WTC11 (cell line): ENCODE measurements at regions not wholly inside any gene's neighbourhood (a gene's known extent, or its start where the extent isn't known, plus 50 kb on each side); places are given as distances from the start of the nearest gene placed in this dataset.
"Not testable (repeated sequence)": the region's sequence is repeated elsewhere in the genome, so short reads cannot be mapped to it uniquely, and the experiment has no call there.

Experiments used
- ATAC-seq: fragments of 200-7000 bp; cut with Tn5 transposase; 2 replicates; pipeline ENCODE4 v1.10.0; 2021; ENCODE audit warnings: mild to moderate bottlenecking, moderate library complexity
- CTCF ChIA-PET: fragments of 300-600 bp; sonication (Branson Sonifier 250); formaldehyde crosslinking; loops from one replicate; lab custom pipeline; 2021; ENCODE audit warnings: antibody characterized with exemption; lab: Charles Lee
- POLR2A ChIA-PET: fragments of 350-600 bp; sonication (Branson Sonifier 250); formaldehyde crosslinking; loops from one replicate; lab custom pipeline; 2021; ENCODE audit warnings: antibody characterized with exemption; lab: Charles Lee
- DNase-seq: peaks from one replicate; pipeline ENCODE4 v3.0.0; 2021; ENCODE audit warnings: low spot score
- H3K27ac Mint-ChIP-seq: 2 replicates; pipeline ENCODE4 v1.8.0; 2021; ENCODE audit warnings: mixed read lengths
- H3K27me3 Mint-ChIP-seq: 2 replicates; pipeline ENCODE4 v1.8.0; 2021; ENCODE audit warnings: low read depth, mild to moderate bottlenecking, moderate library complexity, mixed read lengths
- H3K36me3 Mint-ChIP-seq: 2 replicates; pipeline ENCODE4 v1.8.0; 2021; ENCODE audit warnings: mixed read lengths
- H3K4me1 Mint-ChIP-seq: 2 replicates; pipeline ENCODE4 v1.8.0; 2022; ENCODE audit warnings: mixed read lengths
- H3K4me3 Mint-ChIP-seq: 2 replicates; pipeline ENCODE4 v1.8.0; 2021; ENCODE audit warnings: mild to moderate bottlenecking, moderate library complexity, mixed read lengths
- H3K9me3 Mint-ChIP-seq: 2 replicates; pipeline ENCODE4 v1.8.0; 2021; ENCODE audit warnings: mixed read lengths
- E2F1 ChIP-seq: sonication (generic); formaldehyde crosslinking; IDR thresholded peaks from 2 replicates; pipeline ENCODE4 v1.8.0; 2022; ENCODE audit warnings: mild to moderate bottlenecking, missing genetic modification reagents
- ELF4 ChIP-seq: sonication (generic); formaldehyde crosslinking; IDR thresholded peaks from 2 replicates; pipeline ENCODE4 v1.8.1; 2022; ENCODE audit warnings: low read depth, mild to moderate bottlenecking, moderate library complexity, missing genetic modification reagents
- NR3C1 ChIP-seq: sonication (generic); formaldehyde crosslinking; conservative IDR thresholded peaks from 2 replicates; pipeline ENCODE4 v1.8.1; 2023; ENCODE audit warnings: low read depth, mild to moderate bottlenecking, missing genetic modification reagents
- RELA ChIP-seq: sonication (generic); formaldehyde crosslinking; IDR thresholded peaks from 2 replicates; pipeline ENCODE4 v1.8.1; 2022; ENCODE audit warnings: missing genetic modification reagents, mild to moderate bottlenecking, borderline replicate concordance
- SMAD4 ChIP-seq: sonication (generic); formaldehyde crosslinking; IDR thresholded peaks from 2 replicates; pipeline ENCODE4 v1.8.0; 2022; ENCODE audit warnings: mild to moderate bottlenecking, missing genetic modification reagents
- TF ChIP-seq, protein P1 (sequence below): sonication (generic); formaldehyde crosslinking; IDR thresholded peaks from 2 replicates; pipeline ENCODE4 v1.8.0; 2023; ENCODE audit warnings: missing genetic modification reagents
- TF ChIP-seq, protein P2 (sequence below): sonication (generic); formaldehyde crosslinking; IDR thresholded peaks from 2 replicates; pipeline ENCODE4 v1.8.1; 2023; ENCODE audit warnings: mild to moderate bottlenecking, missing genetic modification reagents, borderline replicate concordance

GRCh38 chr21:7942219-7942618, 2579.2 kb upstream of the TPTE start:
- H3K4me1 Mint-ChIP-seq, CTCF ChIA-PET, H3K9me3 Mint-ChIP-seq, DNase-seq, ATAC-seq, H3K36me3 Mint-ChIP-seq, H3K4me3 Mint-ChIP-seq, POLR2A ChIA-PET, H3K27ac Mint-ChIP-seq: not testable (repeated sequence)
- peaks cover 91% of the 10 kb centered on the region for H3K27me3 Mint-ChIP-seq

- POLR2A ChIA-PET, CTCF ChIA-PET: not testable (repeated sequence)
Observed at GRCh38 chr21:7943534-7943933, 2577.8 kb upstream of the TPTE start.

DNA sequence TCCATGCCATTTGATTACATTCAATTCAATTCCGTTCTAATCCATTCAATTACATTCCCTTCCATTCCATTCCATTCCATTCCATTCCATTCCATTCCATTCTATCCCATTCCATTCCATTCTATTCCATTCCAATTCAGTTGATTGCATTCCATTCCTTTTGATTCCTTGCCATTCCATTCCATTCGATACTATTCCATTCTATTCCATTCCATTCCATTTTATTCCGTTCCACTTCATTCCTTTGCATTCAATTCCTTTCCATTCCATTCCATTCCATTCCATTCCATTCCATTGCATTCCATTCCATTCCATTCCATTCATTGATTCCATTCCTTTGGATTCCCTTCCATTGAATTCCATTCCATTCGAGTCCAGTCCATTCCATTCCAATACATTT, 2574.0 kb upstream of the TPTE start:
- Mint-ChIP-seq H3K4me1 (no peaks in the 10 kb centered on the region), H3K27me3 (peaks cover 91% of the 10 kb centered on the region), H3K36me3 (no peaks in the 10 kb centered on the region), H3K4me3 (no peak overlapping the region), H3K9me3 (no peaks in the 10 kb centered on the region), H3K27ac (no peak overlapping the region)
- DNase-seq (no peak), ATAC-seq (no peak)
- ChIA-PET CTCF (no interaction called here), POLR2A (no interaction called here)
- TF ChIP-seq, protein P1, sequence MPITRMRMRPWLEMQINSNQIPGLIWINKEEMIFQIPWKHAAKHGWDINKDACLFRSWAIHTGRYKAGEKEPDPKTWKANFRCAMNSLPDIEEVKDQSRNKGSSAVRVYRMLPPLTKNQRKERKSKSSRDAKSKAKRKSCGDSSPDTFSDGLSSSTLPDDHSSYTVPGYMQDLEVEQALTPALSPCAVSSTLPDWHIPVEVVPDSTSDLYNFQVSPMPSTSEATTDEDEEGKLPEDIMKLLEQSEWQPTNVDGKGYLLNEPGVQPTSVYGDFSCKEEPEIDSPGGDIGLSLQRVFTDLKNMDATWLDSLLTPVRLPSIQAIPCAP (CRISPR knock-in tag) = no peak
- TF ChIP-seq E2F1 (CRISPR knock-in tag) (no peak), ELF4 (no peak), NR3C1 (no peak), RELA (CRISPR knock-in tag) (no peak), SMAD4 (CRISPR knock-in tag) (no peak)
- TF ChIP-seq, protein P2, sequence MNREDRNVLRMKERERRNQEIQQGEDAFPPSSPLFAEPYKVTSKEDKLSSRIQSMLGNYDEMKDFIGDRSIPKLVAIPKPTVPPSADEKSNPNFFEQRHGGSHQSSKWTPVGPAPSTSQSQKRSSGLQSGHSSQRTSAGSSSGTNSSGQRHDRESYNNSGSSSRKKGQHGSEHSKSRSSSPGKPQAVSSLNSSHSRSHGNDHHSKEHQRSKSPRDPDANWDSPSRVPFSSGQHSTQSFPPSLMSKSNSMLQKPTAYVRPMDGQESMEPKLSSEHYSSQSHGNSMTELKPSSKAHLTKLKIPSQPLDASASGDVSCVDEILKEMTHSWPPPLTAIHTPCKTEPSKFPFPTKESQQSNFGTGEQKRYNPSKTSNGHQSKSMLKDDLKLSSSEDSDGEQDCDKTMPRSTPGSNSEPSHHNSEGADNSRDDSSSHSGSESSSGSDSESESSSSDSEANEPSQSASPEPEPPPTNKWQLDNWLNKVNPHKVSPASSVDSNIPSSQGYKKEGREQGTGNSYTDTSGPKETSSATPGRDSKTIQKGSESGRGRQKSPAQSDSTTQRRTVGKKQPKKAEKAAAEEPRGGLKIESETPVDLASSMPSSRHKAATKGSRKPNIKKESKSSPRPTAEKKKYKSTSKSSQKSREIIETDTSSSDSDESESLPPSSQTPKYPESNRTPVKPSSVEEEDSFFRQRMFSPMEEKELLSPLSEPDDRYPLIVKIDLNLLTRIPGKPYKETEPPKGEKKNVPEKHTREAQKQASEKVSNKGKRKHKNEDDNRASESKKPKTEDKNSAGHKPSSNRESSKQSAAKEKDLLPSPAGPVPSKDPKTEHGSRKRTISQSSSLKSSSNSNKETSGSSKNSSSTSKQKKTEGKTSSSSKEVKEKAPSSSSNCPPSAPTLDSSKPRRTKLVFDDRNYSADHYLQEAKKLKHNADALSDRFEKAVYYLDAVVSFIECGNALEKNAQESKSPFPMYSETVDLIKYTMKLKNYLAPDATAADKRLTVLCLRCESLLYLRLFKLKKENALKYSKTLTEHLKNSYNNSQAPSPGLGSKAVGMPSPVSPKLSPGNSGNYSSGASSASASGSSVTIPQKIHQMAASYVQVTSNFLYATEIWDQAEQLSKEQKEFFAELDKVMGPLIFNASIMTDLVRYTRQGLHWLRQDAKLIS = no peak

More at GRCh38 chr21:7943534-7943933, 2577.8 kb upstream of the TPTE start:
- not testable (repeated sequence) for H3K36me3 Mint-ChIP-seq, H3K4me3 Mint-ChIP-seq, H3K27ac Mint-ChIP-seq, H3K4me1 Mint-ChIP-seq, H3K9me3 Mint-ChIP-seq, DNase-seq, ATAC-seq
- H3K27me3 Mint-ChIP-seq = peaks cover 91% of the 10 kb centered on the region

DNA sequence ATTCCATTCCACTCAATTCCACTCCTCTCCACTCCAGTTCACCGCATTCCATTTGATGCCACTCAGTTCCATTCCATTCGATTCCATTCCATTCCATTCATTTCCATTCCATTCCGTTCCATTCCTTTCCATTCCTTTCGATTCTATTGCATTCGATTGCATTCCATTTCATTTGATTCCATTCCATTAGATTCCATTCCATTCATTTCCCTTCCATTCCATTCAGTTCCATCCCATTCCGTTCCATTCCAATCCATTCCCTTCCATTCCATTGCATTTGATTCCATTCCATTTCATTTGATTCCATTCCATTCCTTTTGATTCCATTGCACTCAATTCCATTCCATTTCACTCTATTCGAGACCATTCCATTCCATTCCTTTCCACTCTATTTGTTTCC, 2572.7 kb upstream of the TPTE start:
- POLR2A ChIA-PET, DNase-seq, H3K4me3 Mint-ChIP-seq, H3K9me3 Mint-ChIP-seq, H3K4me1 Mint-ChIP-seq, CTCF ChIA-PET, H3K36me3 Mint-ChIP-seq, ATAC-seq, H3K27ac Mint-ChIP-seq: not testable (repeated sequence)
- H3K27me3 Mint-ChIP-seq = peaks cover 93% of the 10 kb centered on the region

GRCh38 chr21:7949882-7950281, 2571.5 kb upstream of the TPTE start:
- POLR2A ChIA-PET, H3K4me1 Mint-ChIP-seq, ATAC-seq, DNase-seq, H3K27ac Mint-ChIP-seq, H3K36me3 Mint-ChIP-seq, CTCF ChIA-PET, H3K9me3 Mint-ChIP-seq, H3K4me3 Mint-ChIP-seq: not testable (repeated sequence)
- peaks cover 93% of the 10 kb centered on the region for H3K27me3 Mint-ChIP-seq
